ENCODE measurements at regions not wholly inside any gene's neighbourhood (a gene's known extent, or its start where the extent isn't known, plus 50 kb on each side); places are given as distances from the start of the nearest gene placed in this dataset.

- Histone ChIP-seq H2BK5ac (ENCODE audit: insufficient read length, low read length) (no peak overlapping the region), H2AK5ac (ENCODE audit: insufficient read length, low read length) (no peak overlapping the region), H2BK120ac (ENCODE audit: low read depth, low read length, poor library complexity, severe bottlenecking) (no peak overlapping the region), H4K20me1 (ENCODE audit: control insufficient read depth, insufficient read depth, insufficient read length) (no peaks in the 10 kb centered on the region), H3K27me3 (ENCODE audit: insufficient read depth, low read length) (no peaks in the 10 kb centered on the region; the same call in 1 of the 2 replicates), H3K56ac (ENCODE audit: insufficient read length, low read depth, low read length) (no peak overlapping the region), H4K8ac (replicated peaks; ENCODE audit: insufficient read length, low read depth, low read length) (no peak overlapping the region), H3K9me3 (ENCODE audit: control insufficient read depth, low read depth, low read length) (no peaks in the 10 kb centered on the region), H3K4me2 (ENCODE audit: insufficient read depth, insufficient read length, low read length) (no peak overlapping the region), H3K14ac (ENCODE audit: insufficient read depth, low read length) (no peak overlapping the region), H2BK12ac (ENCODE audit: insufficient read length, low read depth, low read length) (no peak overlapping the region), H3K23me2 (ENCODE audit: insufficient read length, low read depth, low read length, poor library complexity, severe bottlenecking) (no peaks in the 10 kb centered on the region), H2AFZ (ENCODE audit: low read length) (no peak overlapping the region), H3K9ac (ENCODE audit: extremely low read depth, insufficient read length, low read length) (no peak overlapping the region), H2BK15ac (ENCODE audit: low read depth, low read length) (no peak overlapping the region), H4K5ac (ENCODE audit: insufficient read length, low read depth, low read length) (no peak overlapping the region), H3K79me2 (ENCODE audit: insufficient read depth, low read length) (no peaks in the 10 kb centered on the region), H4K91ac (ENCODE audit: insufficient read length, low read depth, low read length) (no peak overlapping the region), H3K18ac (ENCODE audit: insufficient read length, low read depth, low read length) (no peak overlapping the region), H3K23ac (ENCODE audit: insufficient read length, low read depth, low read length) (no peak overlapping the region), H3T11ph (ENCODE audit: low read length) (no peak overlapping the region), H3K79me1 (ENCODE audit: insufficient read depth, low read depth, low read length, poor library complexity, severe bottlenecking) (no peaks in the 10 kb centered on the region), H2BK20ac (ENCODE audit: low read depth, low read length, poor library complexity, severe bottlenecking) (no peak overlapping the region), H3K27ac (ENCODE audit: insufficient read length, low read depth, low read length) (no peak overlapping the region), H3K4ac (ENCODE audit: low read depth, low read length) (no peak overlapping the region), H3K4me1 (ENCODE audit: insufficient read depth, low read length) (no peaks in the 10 kb centered on the region)
- Mint-ChIP-seq H3K4me3 (no peak overlapping the region), H3K27ac (no peak overlapping the region), H3K27me3 (ENCODE audit: low read depth) (no peaks in the 10 kb centered on the region; the same call in none of the 2 replicates), H3K36me3 (ENCODE audit: insufficient read depth in 1 of 3, low read depth in 3 of 3) (no peaks in the 10 kb centered on the region), H3K4me1 (peaks cover 7 to 9% of the 10 kb centered on the region in 2 experiments), H3K9me3 (no peaks in the 10 kb centered on the region)
- no peak for DNase-seq
- no peak for TF ChIP-seq CTCF (conservative IDR thresholded peaks at IDR 0.05)
Measured at GRCh38 chr4:23041501-23041900, 348.8 kb downstream of the GBA3 start.
